ENCODE measurements at regions not wholly inside any gene's neighbourhood (a gene's known extent, or its start where the extent isn't known, plus 50 kb on each side); places are given as distances from the start of the nearest gene placed in this dataset.
"Not testable (repeated sequence)": the region's sequence is repeated elsewhere in the genome, so short reads cannot be mapped to it uniquely, and the experiment has no call there.

DNA sequence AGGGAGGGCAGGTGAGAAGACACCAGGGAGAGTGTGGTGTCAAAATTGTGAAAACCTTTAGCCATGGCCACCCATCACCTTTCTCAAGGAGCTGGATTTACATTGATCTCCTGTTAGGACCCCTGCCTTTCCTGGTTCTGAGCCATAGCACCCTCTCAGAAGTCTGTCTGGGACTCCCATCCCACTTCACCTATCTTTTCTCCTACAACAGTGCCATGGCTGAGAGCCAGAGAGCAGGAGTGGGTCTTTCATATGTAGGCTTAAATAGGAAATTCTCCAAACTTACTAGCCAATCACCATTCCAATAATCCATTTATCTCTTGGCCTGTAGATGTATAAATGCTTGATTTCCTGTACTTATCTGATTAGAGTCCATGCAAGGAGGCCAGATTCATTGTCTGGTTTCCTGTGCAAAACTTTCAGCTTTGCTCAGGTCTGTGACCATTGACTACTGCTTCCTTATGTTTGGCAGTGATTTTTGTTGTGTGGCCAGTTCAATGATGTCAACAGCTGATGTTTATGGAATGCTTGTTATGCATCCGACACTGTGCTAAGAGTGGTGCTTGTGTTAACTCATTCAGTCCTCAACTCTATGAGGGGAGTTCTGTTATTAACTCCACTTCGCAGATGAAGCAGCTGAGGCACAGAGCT, 57.6 kb upstream of the IGFBP5 start:
- DNase-seq (no peak), ATAC-seq (ENCODE audit: poor library complexity) (peak; percentile 34)
- intact Hi-C loops (cut with DNase I) = no loop called here

DNA sequence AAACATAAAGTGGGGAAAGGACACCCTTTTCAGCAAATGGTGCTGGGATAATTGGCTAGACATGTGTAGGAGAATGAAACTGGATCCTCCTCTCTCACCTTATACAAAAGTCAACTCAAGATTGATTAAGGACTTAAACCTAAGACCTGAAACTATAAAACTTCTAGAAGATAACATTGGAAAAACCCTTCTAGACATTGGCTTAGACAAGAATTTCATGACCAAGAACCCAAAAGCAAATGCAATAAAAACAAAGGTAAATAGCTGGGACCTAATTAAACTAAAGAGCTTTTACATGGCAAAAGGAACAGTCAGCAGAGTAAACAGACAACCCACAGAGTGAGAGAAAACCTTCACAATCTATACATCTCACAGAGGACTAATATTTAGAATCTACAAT, 55.4 kb upstream of the IGFBP5 start:
- intact Hi-C loops (cut with DNase I); DNase-seq; ATAC-seq (ENCODE audit: poor library complexity): not testable (repeated sequence)

DNA sequence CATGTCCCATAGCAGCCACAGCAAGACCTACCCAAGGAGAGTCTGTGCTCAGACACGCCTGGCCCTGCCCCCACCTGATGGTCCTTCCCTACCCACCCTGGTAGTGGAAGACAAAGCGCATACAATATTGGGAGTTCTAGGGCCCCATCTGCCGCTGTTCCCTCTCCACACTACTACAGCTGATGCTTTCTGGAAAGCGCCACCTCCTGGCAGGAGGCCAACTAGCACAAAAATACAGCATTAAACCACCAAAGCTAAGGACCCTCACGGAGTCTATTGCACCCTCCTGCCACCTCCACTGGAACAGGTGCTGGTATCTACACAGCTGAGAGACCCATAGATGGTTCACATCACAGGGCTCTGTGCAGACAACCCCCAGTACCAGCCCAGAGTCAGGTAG, 50.9 kb upstream of the IGFBP5 start:
- DNase-seq; ATAC-seq (ENCODE audit: poor library complexity): not testable (repeated sequence)

DNA sequence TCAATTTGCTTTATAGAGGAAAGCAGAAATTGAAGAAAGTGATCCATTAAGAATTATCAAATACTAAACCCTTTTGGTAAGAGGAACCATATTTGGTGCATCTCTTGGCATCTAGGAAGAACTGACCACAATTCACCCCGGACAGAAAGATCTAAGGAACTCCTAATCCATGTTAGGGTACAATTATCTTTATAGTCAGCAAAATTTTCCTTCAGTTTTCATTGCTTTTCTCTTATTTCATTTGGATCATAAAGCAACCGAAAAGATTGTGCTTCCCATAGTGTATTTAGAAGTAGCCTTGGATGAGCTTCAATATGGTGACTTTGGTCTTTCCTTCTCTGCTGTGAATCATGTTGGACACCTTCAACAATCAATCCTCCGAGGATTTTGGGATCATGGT, 50.1 kb upstream of the IGFBP5 start:
- no peak for DNase-seq
- intact Hi-C loops (cut with DNase I) = no loop called here
- ATAC-seq (ENCODE audit: poor library complexity) = no peak

More for the DNA sequence above, 50.9 kb upstream of the IGFBP5 start:
- intact Hi-C loops (cut with DNase I) = loop anchor here (2.0 kb wide), 1 partner anchor 37 kb away; no protein-coding TSS in a partner anchor
